Lung (tissue), 11 donors: ENCODE measurements at regions not wholly inside any gene's neighbourhood (a gene's known extent, or its start where the extent isn't known, plus 50 kb on each side); places are given as distances from the start of the nearest gene placed in this dataset.

Source experiments
- ATAC-seq: fragments of 200-7000 bp; cut with Tn5 transposase; one replicate; pipeline ENCODE4 v1.9.1; 2020; ENCODE audit warnings: moderate number of reproducible peaks; ENCODE audit not compliant: insufficient read depth, low FRiP score
- DNase-seq, 3 donors: peaks; one replicate each; pipeline ENCODE4 v3.0.0-alpha.2; 2013 to 2017
- H3K27ac ChIP-seq, 2 donors: one replicate each; pipeline ENCODE4 v1.5.1; 2013; ENCODE audit warnings: mild to moderate bottlenecking in 2 of 2, moderate library complexity in 2 of 2, control low read depth in 1 of 2, inconsistent platforms in 1 of 2, low read depth in 1 of 2, low read length in 1 of 2
- H3K27me3 ChIP-seq, 3 donors: one replicate each; pipeline ENCODE4 v1.5.1; 2013; ENCODE audit warnings: low read length in 2 of 3; ENCODE audit not compliant: control insufficient read depth in 3 of 3, insufficient read depth in 3 of 3
- H3K36me3 ChIP-seq, 4 donors: one replicate each; pipeline ENCODE4 v1.5.1; 2013; ENCODE audit warnings: low read length in 4 of 4, mild to moderate bottlenecking in 1 of 4, moderate library complexity in 1 of 4; ENCODE audit not compliant: control insufficient read depth in 4 of 4, insufficient read depth in 4 of 4
- H3K4me1 ChIP-seq, 5 donors: one replicate each; pipeline ENCODE4 v1.5.1; 2013; ENCODE audit warnings: low read length in 5 of 5, mild to moderate bottlenecking in 2 of 5, moderate library complexity in 1 of 5; ENCODE audit not compliant: control insufficient read depth in 5 of 5, insufficient read depth in 5 of 5
- H3K4me3 ChIP-seq: one replicate; pipeline ENCODE4 v1.5.1; 2013; ENCODE audit warnings: mild to moderate bottlenecking, control low read depth, moderate library complexity
- H3K9ac ChIP-seq, 2 donors: one replicate each; pipeline ENCODE4 v1.5.1; 2013; ENCODE audit warnings: low read length in 2 of 2, control low read depth in 1 of 2; ENCODE audit not compliant: insufficient read depth in 1 of 2
- H3K9me3 ChIP-seq, 4 donors: one replicate each; pipeline ENCODE4 v1.5.1; 2013; ENCODE audit warnings: low read length in 3 of 4, mild to moderate bottlenecking in 1 of 4, moderate library complexity in 1 of 4; ENCODE audit not compliant: control insufficient read depth in 4 of 4, insufficient read depth in 3 of 4
- CTCF ChIP-seq: IDR thresholded peaks from 2 replicates; pipeline ENCODE4 v1.5.1; 2012; ENCODE audit warnings: mild to moderate bottlenecking; ENCODE audit errors: control extremely low read depth, extremely low read depth
- whole genome bisulfite sequencing, 2 donors: extraction: QIAGEN DNeasy Blood & Tissue Kit; methylation state at CpG; one replicate each; pipeline ENCODE4 v1.1.7; 2013; 5-methylcytosine and 5-hydroxymethylcytosine counted together
- donor health status: control.
- donor health status: control.
- donor health status: Bipolar disorder and iron deficiency.
- donor health status: healthy.
- donor health status: DM: yes; HTN: yes; CAD: no.

- Histone ChIP-seq H3K4me3 (no peak overlapping the region), H3K9me3 (peaks cover 0 to 4% (median 0%) of the 10 kb centered on the region in 4 donors), H3K27me3 (peaks cover 0 to 29% (median 24%) of the 10 kb centered on the region in 3 donors), H3K9ac (no peak overlapping the region), H3K36me3 (no peaks in the 10 kb centered on the region), H3K4me1 (peaks cover 0 to 1% (median 0%) of the 10 kb centered on the region in 5 donors), H3K27ac (no peak overlapping the region)
- no peak for TF ChIP-seq CTCF
- ATAC-seq (no peak), DNase-seq (no peak)
- 89 to 96% methylated on average over 3 of the region's 3 CpGs for whole genome bisulfite sequencing, 2 donors
Observed at GRCh38 chr11:133705873-133706272, 139.4 kb downstream of the SPATA19 start.

- H3K27ac ChIP-seq = no peak overlapping the region
- no peak for DNase-seq
- H3K9ac ChIP-seq = no peak overlapping the region
- peaks cover 0 to 29% (median 24%) of the 10 kb centered on the region in 3 donors for H3K27me3 ChIP-seq
- no peak overlapping the region for H3K4me3 ChIP-seq
- H3K9me3 ChIP-seq = peaks cover 0 to 4% (median 0%) of the 10 kb centered on the region in 4 donors
- no peak for TF ChIP-seq CTCF
- no peaks in the 10 kb centered on the region for H3K4me1 ChIP-seq
- H3K36me3 ChIP-seq = no peaks in the 10 kb centered on the region
- 58 to 68% methylated on average over 8 of the region's 8 CpGs for WGBS, 2 donors
- ATAC-seq = no peak
Observed at GRCh38 chr11:133705074-133705648, 140.2 kb downstream of the SPATA19 start.

GRCh38 chr11:133699071-133699470 is 146.2 kb downstream of the SPATA19 start:
- peaks cover 0 to 2% (median 2%) of the 10 kb centered on the region in 3 donors for H3K27me3 ChIP-seq
- H3K36me3 ChIP-seq = no peaks in the 10 kb centered on the region
- H3K9me3 ChIP-seq = peaks cover 0 to 2% (median 0%) of the 10 kb centered on the region in 4 donors
- TF ChIP-seq CTCF = no peak
- DNase-seq (no peak), ATAC-seq (no peak)
- 93 to 94% methylated on average over 5 of the region's 5 CpGs for WGBS, 2 donors
- no peak overlapping the region for H3K9ac ChIP-seq
- no peak overlapping the region for H3K27ac ChIP-seq
- no peaks in the 10 kb centered on the region for H3K4me1 ChIP-seq
- H3K4me3 ChIP-seq = no peak overlapping the region

- Histone ChIP-seq H3K36me3 (no peaks in the 10 kb centered on the region), H3K27me3 (peaks cover 0 to 2% (median 2%) of the 10 kb centered on the region in 3 donors), H3K4me3 (no peak overlapping the region), H3K9me3 (peaks cover 0 to 2% (median 0%) of the 10 kb centered on the region in 4 donors), H3K27ac (no peak overlapping the region), H3K4me1 (no peaks in the 10 kb centered on the region), H3K9ac (no peak overlapping the region)
- WGBS, 2 donors = 88 to 91% methylated on average over 1 of the region's 1 CpG
- no peak for TF ChIP-seq CTCF
- DNase-seq = no peak
- no peak for ATAC-seq
Observed at GRCh38 chr11:133698654-133699053, 146.7 kb downstream of the SPATA19 start.
